Activated CD4-positive, alpha-beta T cell treated with anti-CD3 and anti-CD28 coated beads, Interleukin-2, amount 10 ng/mL, durations not matched to agents 24 days and 14 days (primary cell): ENCODE measurements at regions not wholly inside any gene's neighbourhood (a gene's known extent, or its start where the extent isn't known, plus 50 kb on each side); places are given as distances from the start of the nearest gene placed in this dataset.
A peak's percentile ranks its signal among the peaks of the same experiment; 100 is the strongest.

Source experiments
- DNase-seq: peaks from one replicate; pipeline ENCODE4 v3.0.0; 2022
- H3K27ac Mint-ChIP-seq: one replicate; pipeline ENCODE4 v1.8.0; 2022; ENCODE audit warnings: mild to moderate bottlenecking, mixed read lengths
- H3K27me3 Mint-ChIP-seq: one replicate; pipeline ENCODE4 v1.8.0; 2022; ENCODE audit warnings: mixed read lengths
- H3K36me3 Mint-ChIP-seq: one replicate; pipeline ENCODE4 v1.8.0; 2022; ENCODE audit warnings: low read depth, mild to moderate bottlenecking, mixed read lengths
- H3K4me1 Mint-ChIP-seq: one replicate; pipeline ENCODE4 v1.8.0; 2021; ENCODE audit warnings: mixed read lengths
- H3K4me3 Mint-ChIP-seq: one replicate; pipeline ENCODE4 v1.8.0; 2022; ENCODE audit warnings: mild to moderate bottlenecking, moderate library complexity, mixed read lengths
- H3K9me3 Mint-ChIP-seq: one replicate; pipeline ENCODE4 v1.8.0; 2021; ENCODE audit warnings: mixed read lengths
- intact Hi-C: fragments of 100-400 bp; cut with micrococcal nuclease; formaldehyde crosslinking; loops from one replicate; pipeline ENCODE4 v1.15.1; 2023

DNA sequence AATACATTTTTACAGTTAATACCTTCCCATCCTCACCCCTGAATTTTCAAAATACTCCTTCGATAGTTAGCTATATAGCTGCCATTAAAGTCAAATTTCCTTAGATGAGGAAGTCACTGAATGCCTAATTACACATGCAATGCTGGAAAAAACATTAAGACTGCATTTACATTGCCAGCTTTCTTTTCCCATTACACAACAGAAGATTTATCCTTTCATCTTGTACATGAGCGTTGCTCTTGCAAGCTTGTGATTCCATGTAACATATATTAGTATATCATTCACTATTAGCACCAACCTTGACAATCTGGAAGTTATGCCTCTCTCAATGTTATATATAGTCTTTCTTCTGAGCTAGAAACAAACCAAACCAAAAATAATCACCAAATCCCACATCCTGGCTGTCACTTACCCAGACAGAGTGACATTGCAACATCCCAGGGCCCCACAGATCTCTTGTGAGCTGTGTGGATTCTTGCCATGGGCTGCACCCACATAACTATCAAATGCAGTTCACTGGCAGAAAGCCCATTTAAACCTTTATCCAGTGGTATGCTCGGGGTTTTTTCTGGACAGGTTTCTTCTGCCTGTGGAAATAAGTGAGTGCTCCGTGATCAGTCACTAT lies 79.2 kb upstream of the PAPOLG start:
- H3K27me3 Mint-ChIP-seq, result peaks cover 5% of the 10 kb centered on the region
- peaks cover 3% of the 10 kb centered on the region for H3K4me1 Mint-ChIP-seq
- DNase-seq, result no peak
- H3K27ac Mint-ChIP-seq, result no peak overlapping the region
- H3K9me3 Mint-ChIP-seq, result no peaks in the 10 kb centered on the region
- intact Hi-C loops, result no loop called here
- no peak overlapping the region for H3K4me3 Mint-ChIP-seq
- no peaks in the 10 kb centered on the region for H3K36me3 Mint-ChIP-seq

DNA sequence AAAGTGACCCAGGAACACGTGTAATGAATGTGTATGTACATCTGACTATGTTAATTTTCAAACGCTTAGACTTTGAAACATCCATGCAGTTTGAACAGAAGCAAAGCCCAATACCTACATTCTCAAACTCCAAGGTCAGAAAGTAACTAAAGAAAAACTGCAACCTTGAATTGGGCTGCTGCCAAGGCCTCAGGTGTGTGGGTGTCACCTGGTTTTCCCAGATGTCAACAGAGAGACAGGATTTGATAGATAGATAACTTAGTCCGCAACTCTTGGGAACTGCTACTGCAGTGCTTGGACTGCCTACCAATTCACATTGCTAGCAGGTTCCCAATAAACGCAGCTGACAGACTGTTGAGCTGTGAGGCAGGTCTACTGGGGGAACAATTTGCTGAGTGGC lies 78.7 kb upstream of the PAPOLG start:
- H3K36me3 Mint-ChIP-seq, result no peaks in the 10 kb centered on the region
- H3K4me1 Mint-ChIP-seq, result peaks cover 3% of the 10 kb centered on the region
- peaks cover 5% of the 10 kb centered on the region for H3K27me3 Mint-ChIP-seq
- intact Hi-C loops, result no loop called here
- no peak overlapping the region for H3K27ac Mint-ChIP-seq
- DNase-seq, result no peak
- H3K9me3 Mint-ChIP-seq, result no peaks in the 10 kb centered on the region
- no peak overlapping the region for H3K4me3 Mint-ChIP-seq

DNA sequence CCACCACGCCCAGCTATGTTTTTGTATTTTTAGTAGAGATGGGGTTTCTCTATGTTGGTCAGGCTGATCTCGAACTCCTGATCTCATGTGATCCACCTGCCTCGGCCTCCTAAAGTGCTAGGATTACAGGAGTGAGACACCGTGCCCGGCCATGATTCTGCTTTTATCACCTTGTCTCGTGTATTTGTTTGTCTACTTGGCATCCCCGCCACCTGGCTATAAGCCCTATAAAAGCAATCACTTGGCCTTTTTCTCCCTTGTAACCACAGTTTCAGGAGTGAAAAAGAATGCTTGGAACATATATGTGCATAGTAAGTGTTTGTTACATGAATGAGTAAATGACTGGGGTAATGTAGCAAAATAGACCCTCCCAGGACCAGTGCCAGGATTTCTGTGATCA lies 77.5 kb upstream of the PAPOLG start:
- peaks cover 5% of the 10 kb centered on the region for H3K27me3 Mint-ChIP-seq
- intact Hi-C loops, result no loop called here
- H3K9me3 Mint-ChIP-seq, result no peaks in the 10 kb centered on the region

DNA sequence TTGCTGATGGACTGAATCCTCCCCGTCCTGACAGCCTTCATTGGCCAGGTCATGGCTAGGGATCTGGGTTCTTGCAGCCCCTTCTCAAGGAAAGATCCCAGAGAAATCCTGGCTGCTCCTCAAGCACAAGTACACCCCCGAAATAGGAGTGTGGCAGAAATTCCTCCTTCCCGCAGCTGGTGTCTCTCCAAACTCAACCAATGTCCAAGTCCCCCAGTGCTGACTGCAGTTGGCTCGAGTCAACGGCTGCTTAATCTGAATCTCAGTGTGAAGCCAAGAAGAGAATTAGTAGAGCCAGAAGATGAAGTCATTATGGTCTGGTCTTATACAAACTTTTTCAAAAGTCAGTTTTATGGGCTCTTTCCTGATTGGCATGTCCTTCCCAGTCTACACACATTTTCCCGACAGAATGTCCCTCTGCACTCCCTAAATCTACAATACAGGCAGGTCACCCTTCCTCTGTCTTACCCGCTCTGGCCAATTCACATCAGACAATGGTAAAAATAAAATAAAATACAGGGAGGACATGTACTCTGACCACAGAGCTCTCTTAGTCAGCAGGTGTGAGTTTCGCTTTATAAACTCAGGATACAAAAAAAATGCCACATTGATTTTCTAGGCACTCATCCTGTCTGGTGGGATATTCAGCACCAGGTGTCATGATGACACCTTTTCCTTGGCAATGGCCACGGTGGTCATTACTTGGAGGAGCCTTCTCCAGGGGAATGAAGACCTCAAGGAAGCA lies 76.9 kb upstream of the PAPOLG start:
- DNase-seq, result peak; percentile 48
- Mint-ChIP-seq H3K4me3 (no peak overlapping the region), H3K4me1 (peaks cover 3% of the 10 kb centered on the region), H3K27ac (no peak overlapping the region), H3K9me3 (no peaks in the 10 kb centered on the region), H3K27me3 (peaks cover 5% of the 10 kb centered on the region), H3K36me3 (no peaks in the 10 kb centered on the region)
- intact Hi-C loops, result no loop called here

More for the DNA sequence above, 77.5 kb upstream of the PAPOLG start:
- no peak overlapping the region for H3K4me3 Mint-ChIP-seq
- H3K36me3 Mint-ChIP-seq, result no peaks in the 10 kb centered on the region
- DNase-seq, result no peak
- peaks cover 3% of the 10 kb centered on the region for H3K4me1 Mint-ChIP-seq
- H3K27ac Mint-ChIP-seq, result no peak overlapping the region

DNA sequence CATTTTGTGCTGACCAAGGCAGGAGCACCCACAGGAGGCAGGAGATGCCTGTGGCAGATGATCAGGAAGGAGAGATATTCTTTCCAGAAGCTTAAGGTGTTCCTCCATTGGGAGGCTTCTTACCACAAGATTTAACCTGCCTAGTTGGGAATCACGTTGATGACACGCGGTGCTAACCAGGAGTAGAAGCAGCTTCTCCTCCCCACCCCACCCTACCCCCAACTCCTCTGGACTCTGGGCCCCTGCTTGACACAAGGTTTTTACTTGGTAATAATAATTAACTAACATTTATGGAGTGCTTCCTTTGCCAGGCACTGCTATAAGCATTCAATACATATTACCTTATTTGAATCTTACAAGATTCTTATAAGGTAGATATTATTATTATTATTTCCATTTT lies 62.5 kb upstream of the PAPOLG start:
- Mint-ChIP-seq H3K27ac (no peak overlapping the region), H3K4me1 (no peaks in the 10 kb centered on the region), H3K27me3 (peaks cover 6% of the 10 kb centered on the region), H3K4me3 (no peak overlapping the region), H3K9me3 (no peaks in the 10 kb centered on the region), H3K36me3 (no peaks in the 10 kb centered on the region)
- DNase-seq, result no peak
- intact Hi-C loops, result no loop called here

DNA sequence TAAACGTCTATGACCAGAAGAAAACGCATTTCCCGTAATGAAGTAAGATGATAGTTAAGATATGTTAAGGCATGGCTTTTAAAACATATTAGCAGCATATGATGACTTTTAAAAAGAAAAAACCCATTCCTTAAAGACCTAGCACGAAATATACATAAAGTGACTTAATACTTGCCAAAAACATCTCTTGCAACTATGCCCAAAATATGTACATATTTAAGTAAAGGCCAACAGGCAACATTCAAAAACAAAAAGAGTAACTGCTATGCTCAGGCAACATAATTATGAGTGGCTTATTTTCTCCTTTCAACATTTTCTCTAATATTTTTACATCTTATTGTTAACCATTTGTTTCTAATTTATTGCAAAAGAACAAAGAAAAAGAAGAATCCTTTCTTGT lies 60.3 kb upstream of the PAPOLG start:
- Mint-ChIP-seq H3K9me3 (no peaks in the 10 kb centered on the region), H3K36me3 (no peaks in the 10 kb centered on the region), H3K4me1 (no peaks in the 10 kb centered on the region), H3K27ac (no peak overlapping the region), H3K4me3 (no peak overlapping the region), H3K27me3 (peaks cover 6% of the 10 kb centered on the region)
- intact Hi-C loops, result no loop called here
- DNase-seq, result no peak

DNA sequence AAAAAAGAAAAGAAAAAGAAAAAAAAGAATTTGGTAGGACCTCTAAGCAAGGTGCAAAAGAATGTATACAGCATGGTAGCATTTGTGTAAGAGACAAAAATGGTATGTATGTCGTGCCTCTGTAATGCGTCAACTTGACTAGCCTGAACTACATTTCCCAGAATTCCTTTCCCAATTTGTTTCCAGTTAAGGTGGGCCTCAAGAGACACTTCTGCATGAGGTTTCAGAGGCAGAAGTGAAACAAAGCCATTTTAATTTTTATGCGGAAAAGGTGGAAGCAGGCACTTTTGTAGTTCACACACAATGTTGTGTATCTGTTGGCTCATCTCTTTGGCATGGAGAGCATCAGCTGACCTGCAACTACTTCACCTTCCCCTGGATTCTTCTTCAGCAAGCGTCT lies 56.5 kb upstream of the PAPOLG start:
- no peak overlapping the region for H3K4me3 Mint-ChIP-seq
- no peak for DNase-seq
- no peaks in the 10 kb centered on the region for H3K36me3 Mint-ChIP-seq
- H3K9me3 Mint-ChIP-seq, result no peaks in the 10 kb centered on the region
- H3K4me1 Mint-ChIP-seq, result no peaks in the 10 kb centered on the region
- peaks cover 6% of the 10 kb centered on the region for H3K27me3 Mint-ChIP-seq
- intact Hi-C loops, result no loop called here
- H3K27ac Mint-ChIP-seq, result no peak overlapping the region

DNA sequence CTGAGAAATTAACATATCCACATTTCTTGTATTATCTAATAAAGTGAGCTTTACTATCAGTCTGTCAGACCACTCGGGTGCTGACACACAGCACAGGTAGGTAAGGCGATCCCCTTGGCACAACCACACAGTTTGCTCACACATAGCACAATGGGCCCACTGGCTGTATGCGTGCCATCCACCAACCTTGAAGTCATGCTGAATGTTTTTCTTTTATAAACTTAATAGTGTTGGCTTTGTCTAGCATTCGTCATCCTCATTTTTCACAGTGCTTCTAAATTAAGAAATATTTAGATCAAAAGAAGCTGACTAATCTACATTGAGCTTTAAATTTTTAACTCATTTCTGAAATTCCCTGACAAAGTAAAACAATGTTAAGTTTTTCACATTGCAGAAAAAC lies 50.0 kb upstream of the PAPOLG start:
- H3K4me1 Mint-ChIP-seq, result no peaks in the 10 kb centered on the region
- no peaks in the 10 kb centered on the region for H3K9me3 Mint-ChIP-seq
- peaks cover 3% of the 10 kb centered on the region for H3K27me3 Mint-ChIP-seq
- no peak for DNase-seq
- no peaks in the 10 kb centered on the region for H3K36me3 Mint-ChIP-seq
- intact Hi-C loops, result loop anchor here (5.0 kb wide), 1 partner anchor 51 kb away; the partner anchor contains the start of gene PAPOLG
- H3K4me3 Mint-ChIP-seq, result no peak overlapping the region
- no peak overlapping the region for H3K27ac Mint-ChIP-seq
